ENCODE measurements at regions not wholly inside any gene's neighbourhood (a gene's known extent, or its start where the extent isn't known, plus 50 kb on each side); places are given as distances from the start of the nearest gene placed in this dataset.

DNA sequence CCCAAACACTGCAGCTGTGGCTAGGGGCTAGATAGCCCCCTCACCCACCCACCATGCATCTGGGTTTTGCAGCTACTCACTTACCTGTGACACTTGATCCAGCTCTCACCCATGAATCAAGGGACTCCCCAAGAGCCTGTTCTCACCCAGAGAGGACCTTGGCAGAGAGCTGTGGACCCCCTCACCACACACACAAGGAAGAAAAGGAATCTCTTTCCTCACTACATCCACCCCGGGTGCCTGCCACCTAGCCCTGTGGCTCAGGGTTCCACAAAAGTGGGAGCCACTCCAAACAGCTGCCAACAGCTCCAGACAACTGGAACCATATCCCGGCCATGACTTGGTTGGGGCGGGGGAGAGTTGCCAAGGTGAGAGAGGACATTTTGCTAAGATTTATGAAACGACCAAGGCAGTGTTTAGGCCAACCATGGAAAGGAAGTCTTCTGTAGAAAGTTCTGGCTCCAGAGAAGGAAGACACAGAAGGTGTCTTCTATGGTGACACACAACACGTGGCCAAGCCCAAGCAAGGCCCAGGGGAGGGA, 522.1 kb upstream of the RAB6C start:
- Histone ChIP-seq H3K4me3 (no peak overlapping the region), H3K27ac (no peak overlapping the region)
- TF ChIP-seq CTCF (IDR thresholded peaks at IDR 0.05) = no peak

DNA sequence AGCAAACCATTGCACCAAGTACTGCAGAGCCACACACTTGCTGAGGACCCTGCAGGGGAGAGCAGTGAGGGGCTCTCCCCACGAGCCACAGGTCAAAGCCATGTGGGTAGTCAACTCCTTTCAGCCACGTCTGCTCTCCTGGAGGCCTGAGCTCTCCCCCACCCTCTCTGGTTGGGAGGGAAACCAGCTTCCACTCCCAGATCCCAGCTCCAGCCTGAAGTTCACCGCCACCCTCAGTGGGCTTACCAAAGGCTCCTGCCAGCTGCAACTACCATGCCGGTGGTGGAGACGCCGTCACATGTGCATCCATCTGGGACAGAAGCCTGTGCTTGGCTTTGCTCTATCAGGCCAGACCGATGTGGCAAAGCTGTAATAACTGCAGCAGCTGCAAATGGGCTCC, 521.5 kb upstream of the RAB6C start:
- no peak for DNase-seq (ENCODE audit: low spot score)
- TF ChIP-seq CTCF (IDR thresholded peaks at IDR 0.05) = no peak
- Histone ChIP-seq H3K4me3 (no peak overlapping the region), H3K27ac (no peak overlapping the region)

More for the DNA sequence above, 522.1 kb upstream of the RAB6C start:
- no peak for DNase-seq (ENCODE audit: low spot score)

DNA sequence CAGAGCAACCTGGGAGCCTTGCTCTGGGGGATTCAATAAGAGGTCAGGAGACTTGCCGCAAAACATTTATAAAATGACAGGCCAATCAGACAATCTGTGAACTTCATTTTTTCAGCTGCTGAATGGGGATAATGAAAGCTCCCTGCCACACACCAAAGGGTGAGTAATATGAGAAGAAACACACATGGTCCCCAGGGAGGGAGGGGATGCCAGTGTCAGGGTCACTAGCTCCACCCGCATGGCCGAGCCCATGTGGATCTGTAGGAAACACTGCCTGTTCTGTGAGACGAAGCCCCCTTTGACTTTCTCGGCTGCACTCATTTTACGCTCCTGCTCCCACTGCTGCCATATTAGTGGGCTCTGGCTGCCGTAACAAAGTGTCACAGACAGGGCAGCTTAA, 521.0 kb upstream of the RAB6C start:
- TF ChIP-seq CTCF (IDR thresholded peaks at IDR 0.05) = no peak
- Histone ChIP-seq H3K27ac (no peak overlapping the region), H3K4me3 (no peak overlapping the region)
- DNase-seq (ENCODE audit: low spot score) = no peak

- H3K4me3 ChIP-seq = no peak overlapping the region
- no peak for TF ChIP-seq CTCF (IDR thresholded peaks at IDR 0.05)
- no peak for DNase-seq (ENCODE audit: low spot score)
- no peak overlapping the region for H3K27ac ChIP-seq
Observed at GRCh38 chr2:129459200-129459876, 520.1 kb upstream of the RAB6C start.

DNA sequence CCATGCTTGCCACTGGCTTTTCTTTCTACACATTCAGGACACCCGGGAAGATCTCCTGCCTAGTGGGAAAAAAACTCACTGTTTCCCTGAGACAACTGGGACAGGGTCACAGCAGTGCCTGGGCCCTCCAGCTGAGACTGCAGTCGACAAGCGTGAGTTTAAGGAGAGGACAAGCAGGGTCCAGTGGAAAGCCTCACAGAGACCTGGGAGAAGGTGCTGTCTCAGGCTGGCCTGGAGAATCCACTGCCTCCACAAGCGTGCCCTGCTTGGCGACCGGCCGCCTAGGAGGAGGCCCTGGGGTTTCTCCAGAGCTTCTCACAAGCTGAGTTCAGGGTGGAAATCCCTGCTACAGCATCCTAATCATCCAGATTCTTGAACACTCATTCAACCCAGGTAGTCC, 519.6 kb upstream of the RAB6C start:
- TF ChIP-seq CTCF (IDR thresholded peaks at IDR 0.05) = no peak
- no peak for DNase-seq (ENCODE audit: low spot score)
- H3K4me3 ChIP-seq = no peak overlapping the region
- no peak overlapping the region for H3K27ac ChIP-seq

- no peak for TF ChIP-seq CTCF (IDR thresholded peaks at IDR 0.05)
- no peak overlapping the region for H3K4me3 ChIP-seq
- peak; percentile 65 for DNase-seq (ENCODE audit: low spot score)
- H3K27ac ChIP-seq = no peak overlapping the region
Observed at GRCh38 chr2:129460299-129461198, 518.9 kb upstream of the RAB6C start.

All from coronary artery (tissue), 2 donors.